Activated naive CD4-positive, alpha-beta T cell treated with anti-CD3 and anti-CD28 coated beads for 36 hours (primary cell): ENCODE measurements at regions not wholly inside any gene's neighbourhood (a gene's known extent, or its start where the extent isn't known, plus 50 kb on each side); places are given as distances from the start of the nearest gene placed in this dataset.

ENCODE experiments used
- CTCF ChIA-PET: fragments of 350-600 bp; sonication (Branson Sonifier 250); formaldehyde crosslinking; loops from one replicate; lab custom pipeline; 2021; ENCODE audit warnings: antibody characterized with exemption; lab: Charles Lee
- DNase-seq: peaks from one replicate; pipeline ENCODE4 v3.0.0-alpha.2; 2020
- H3K27ac Mint-ChIP-seq: one replicate; pipeline ENCODE4 v1.8.0; 2021; ENCODE audit warnings: mild to moderate bottlenecking, mixed read lengths
- H3K27me3 Mint-ChIP-seq: one replicate; pipeline ENCODE4 v1.8.0; 2021; ENCODE audit warnings: low read depth, mixed read lengths
- H3K36me3 Mint-ChIP-seq: one replicate; pipeline ENCODE4 v1.8.0; 2021; ENCODE audit warnings: low read depth, mixed read lengths
- H3K4me1 Mint-ChIP-seq: one replicate; pipeline ENCODE4 v1.8.0; 2021; ENCODE audit warnings: low read depth, mixed read lengths
- H3K4me3 Mint-ChIP-seq: one replicate; pipeline ENCODE4 v1.8.0; 2021; ENCODE audit warnings: mild to moderate bottlenecking, moderate library complexity, mixed read lengths
- H3K9me3 Mint-ChIP-seq: one replicate; pipeline ENCODE4 v1.8.0; 2021; ENCODE audit warnings: mixed read lengths
- intact Hi-C: fragments of 100-400 bp; cut with micrococcal nuclease; formaldehyde crosslinking; loops from one replicate; pipeline ENCODE4 v1.15.1; 2023

DNA sequence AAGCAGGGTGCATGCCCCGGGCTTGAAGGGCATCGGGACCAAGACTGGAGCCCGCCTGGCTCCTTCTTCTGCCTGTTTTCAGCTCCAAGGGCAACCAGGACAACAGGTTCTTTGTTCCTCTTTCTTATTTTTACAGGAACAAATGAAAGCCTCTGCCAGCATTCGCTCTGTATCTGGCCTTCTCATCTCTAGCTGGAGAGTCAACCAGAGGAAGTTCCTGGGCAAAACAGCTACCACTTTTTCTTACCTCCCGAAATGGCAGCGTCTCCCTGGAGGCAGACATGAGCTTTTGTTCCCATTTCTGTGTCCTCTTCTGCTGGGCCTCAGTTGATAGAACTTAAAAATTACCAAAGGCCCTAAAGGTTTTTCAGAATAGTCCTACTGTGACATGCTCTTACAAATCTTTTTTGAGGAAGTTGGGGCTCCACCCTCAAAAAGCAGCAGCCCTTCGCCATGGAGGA, 74.1 kb upstream of the NAA20 start:
- no peak for DNase-seq
- Mint-ChIP-seq H3K36me3 (no peaks in the 10 kb centered on the region), H3K4me1 (peaks cover under 1% of the 10 kb centered on the region), H3K27ac (no peak overlapping the region), H3K27me3 (peaks cover 10% of the 10 kb centered on the region), H3K4me3 (no peak overlapping the region), H3K9me3 (no peaks in the 10 kb centered on the region)
- CTCF ChIA-PET = no interaction called here
- intact Hi-C loops = no loop called here

DNA sequence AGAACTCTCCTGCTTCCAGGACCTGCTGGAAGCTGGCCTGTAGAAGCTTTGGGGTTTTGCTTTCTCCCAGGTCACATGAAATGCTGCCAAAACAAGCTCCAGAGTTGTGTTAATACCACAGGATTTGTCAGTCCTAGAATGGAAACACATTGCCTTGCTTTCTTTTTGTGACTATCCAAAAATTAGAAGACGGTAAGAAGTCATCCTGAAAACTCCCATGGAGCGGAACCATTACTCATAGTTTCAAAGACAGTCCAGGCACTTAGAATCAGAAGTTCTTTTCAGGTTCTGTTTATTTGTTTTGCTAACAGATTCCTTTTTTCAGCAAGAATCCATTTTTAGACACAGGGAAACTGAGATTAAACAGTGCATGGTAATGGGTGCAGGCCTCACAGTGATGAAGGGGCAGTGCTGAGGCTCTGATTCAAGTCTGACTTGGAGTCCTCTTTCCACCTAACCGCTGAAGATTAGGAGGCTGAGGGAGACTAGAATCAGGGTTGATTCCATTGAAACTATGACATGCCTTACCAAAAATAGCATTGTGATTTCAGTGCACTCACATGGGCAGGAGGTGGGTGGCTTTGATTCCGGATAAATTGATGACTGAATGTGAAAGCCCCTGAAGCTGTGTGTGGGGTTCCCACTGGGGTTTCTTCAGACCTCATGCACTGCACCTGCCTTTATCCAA, 72.2 kb upstream of the NAA20 start:
- H3K4me1 Mint-ChIP-seq = no peaks in the 10 kb centered on the region
- H3K9me3 Mint-ChIP-seq = no peaks in the 10 kb centered on the region
- intact Hi-C loops = no loop called here
- CTCF ChIA-PET = interaction anchor here (0.6 kb wide), 1 partner anchor 78 kb away, joined by 4 read pairs; no protein-coding TSS in a partner anchor
- H3K4me3 Mint-ChIP-seq = no peak overlapping the region
- peaks cover 5% of the 10 kb centered on the region for H3K27me3 Mint-ChIP-seq
- H3K36me3 Mint-ChIP-seq = no peaks in the 10 kb centered on the region
- no peak overlapping the region for H3K27ac Mint-ChIP-seq
- DNase-seq = peak; percentile 9

DNA sequence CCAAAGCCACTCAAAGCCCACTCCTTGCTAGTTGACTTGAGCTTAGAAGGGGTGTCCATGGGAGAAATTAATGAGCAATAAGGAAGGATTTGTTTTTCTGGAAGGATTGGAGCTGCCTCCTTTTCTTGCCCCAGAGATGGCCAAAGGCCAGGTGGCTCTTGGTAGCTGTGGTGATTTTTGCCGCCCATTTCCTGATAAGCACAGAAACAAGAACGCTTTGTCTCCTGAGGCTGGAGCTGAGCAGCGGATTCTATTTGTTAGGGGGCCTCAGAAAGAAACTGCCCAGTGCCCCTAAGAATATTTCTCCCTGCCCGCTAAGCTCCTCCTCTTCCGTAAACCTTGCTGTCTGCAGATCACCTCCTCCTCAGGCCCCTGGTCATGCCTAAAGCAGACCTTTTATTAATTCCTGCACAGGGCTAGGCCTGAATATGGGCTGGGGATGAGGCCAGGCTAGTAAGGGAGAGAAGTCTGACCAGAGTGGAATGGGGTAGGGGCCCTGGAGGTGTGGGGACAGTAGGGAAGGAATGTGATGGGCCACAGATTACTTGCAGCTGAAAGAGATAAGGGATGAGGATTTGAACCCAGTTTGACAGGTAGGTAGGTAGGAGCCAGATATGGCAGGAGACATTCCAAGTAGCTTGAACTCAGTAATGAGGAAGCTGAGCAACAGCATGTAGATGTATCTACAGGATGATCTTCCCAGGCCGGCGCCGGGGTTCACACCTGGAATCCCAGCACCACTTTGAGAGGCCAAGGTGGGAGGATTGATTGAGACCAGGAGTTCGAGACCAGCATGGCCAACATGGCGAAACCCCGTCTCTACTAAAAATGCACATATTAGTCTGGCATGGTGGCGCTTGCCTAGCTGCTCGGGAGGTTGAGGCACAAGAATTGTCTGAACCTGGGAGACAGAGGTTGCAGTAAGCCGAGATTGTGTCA, 71.2 kb upstream of the NAA20 start:
- CTCF ChIA-PET = interaction anchor here (0.7 kb wide), 1 partner anchor 314 kb away, joined by 6 read pairs; no protein-coding TSS in a partner anchor
- no peaks in the 10 kb centered on the region for H3K9me3 Mint-ChIP-seq
- H3K27me3 Mint-ChIP-seq = peaks cover under 1% of the 10 kb centered on the region
- H3K36me3 Mint-ChIP-seq = no peaks in the 10 kb centered on the region
- H3K4me1 Mint-ChIP-seq = no peaks in the 10 kb centered on the region
- H3K4me3 Mint-ChIP-seq = no peak overlapping the region
- intact Hi-C loops = no loop called here
- no peak for DNase-seq
- no peak overlapping the region for H3K27ac Mint-ChIP-seq

DNA sequence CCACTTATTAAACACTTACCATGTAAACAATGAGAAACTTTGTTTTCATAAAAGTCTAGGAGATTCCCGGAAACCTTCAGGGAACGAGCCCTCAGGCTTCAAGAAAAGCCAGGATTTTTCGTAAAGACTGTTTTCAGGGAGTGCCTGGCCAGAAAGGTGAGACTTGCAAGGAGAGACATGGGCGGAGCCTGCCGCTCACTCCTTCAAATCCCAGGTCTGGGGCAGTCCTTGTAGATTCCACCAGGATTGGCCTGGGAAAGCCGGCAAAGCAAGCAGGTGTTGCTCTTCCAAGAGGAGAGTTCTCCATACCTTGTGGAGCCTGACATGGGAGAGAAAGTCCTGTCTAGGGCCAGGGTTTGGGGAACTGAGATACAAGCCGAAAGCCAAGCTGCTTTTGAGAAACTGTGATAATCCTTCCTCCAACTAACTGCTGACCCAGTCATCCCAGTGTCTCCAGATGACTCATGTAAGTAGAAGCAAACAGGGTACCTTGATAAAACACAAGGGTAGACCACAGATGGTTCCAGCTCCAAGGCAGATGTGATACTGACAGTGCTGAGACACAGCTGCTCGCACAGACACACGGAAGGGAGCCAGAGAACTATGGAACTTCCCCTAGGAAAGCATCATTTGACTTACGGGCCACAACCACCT, 69.4 kb upstream of the NAA20 start:
- Mint-ChIP-seq H3K9me3 (no peaks in the 10 kb centered on the region), H3K4me1 (no peaks in the 10 kb centered on the region), H3K4me3 (no peak overlapping the region), H3K27me3 (no peaks in the 10 kb centered on the region), H3K27ac (no peak overlapping the region), H3K36me3 (no peaks in the 10 kb centered on the region)
- CTCF ChIA-PET = no interaction called here
- intact Hi-C loops = no loop called here
- no peak for DNase-seq

DNA sequence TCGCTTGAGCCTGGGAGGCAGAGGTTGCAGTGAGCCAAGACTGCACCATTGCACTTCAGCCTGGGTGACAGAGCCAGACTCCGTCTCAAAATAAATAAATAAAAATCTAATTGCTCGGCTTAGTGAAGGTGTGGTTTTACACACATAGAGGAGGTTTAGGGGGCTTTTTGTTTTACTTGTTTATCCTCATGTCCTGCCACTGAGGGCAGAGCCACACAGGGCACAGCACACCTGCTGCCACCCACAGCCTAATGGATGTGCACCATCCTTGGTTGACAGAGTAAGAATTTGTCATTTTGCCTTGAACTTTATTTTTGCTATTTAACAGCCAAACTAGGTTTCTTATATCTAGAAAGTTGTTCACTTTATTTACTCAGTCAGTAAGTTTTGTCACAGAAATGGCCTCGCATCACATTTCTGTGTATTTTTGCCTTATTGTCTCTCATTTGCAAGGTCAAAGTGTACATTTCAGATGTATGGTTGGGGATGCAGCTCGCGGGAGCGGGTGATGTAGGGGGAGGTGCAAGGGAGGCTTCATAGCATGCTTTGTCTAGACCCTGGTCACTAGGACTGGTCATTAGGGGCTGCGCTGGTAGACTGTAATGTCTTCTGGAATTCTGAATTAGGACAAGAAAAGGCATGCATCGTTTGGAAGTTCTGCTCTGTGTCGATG, 67.8 kb upstream of the NAA20 start:
- H3K27ac Mint-ChIP-seq = no peak overlapping the region
- H3K36me3 Mint-ChIP-seq = no peaks in the 10 kb centered on the region
- no peaks in the 10 kb centered on the region for H3K9me3 Mint-ChIP-seq
- CTCF ChIA-PET = interaction anchor here (0.6 to 0.7 kb wide), 2 partner anchors 264 to 1317 kb away, joined by 3 to 6 read pairs; no protein-coding TSS in a partner anchor
- H3K4me3 Mint-ChIP-seq = no peak overlapping the region
- intact Hi-C loops = no loop called here
- DNase-seq = no peak
- H3K4me1 Mint-ChIP-seq = no peaks in the 10 kb centered on the region
- no peaks in the 10 kb centered on the region for H3K27me3 Mint-ChIP-seq

DNA sequence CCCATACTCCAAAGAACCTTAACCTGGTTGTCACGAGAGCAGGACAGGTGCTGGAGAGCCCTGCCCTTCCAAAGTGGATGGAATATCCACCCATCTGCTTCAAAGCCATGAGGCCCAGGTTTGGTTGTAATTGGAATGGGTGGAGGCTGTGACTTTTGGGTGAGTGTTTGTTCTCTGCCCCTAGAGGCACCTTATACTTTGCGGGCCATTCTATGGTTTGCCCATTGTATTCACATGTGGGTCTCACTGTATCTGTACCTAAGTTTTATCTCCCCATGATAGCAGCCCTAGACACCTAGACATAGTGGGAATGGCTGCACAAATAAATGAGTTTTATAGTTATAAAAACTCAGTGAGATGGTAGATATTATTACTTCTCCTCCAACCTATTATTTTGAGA, 67.1 kb upstream of the NAA20 start:
- intact Hi-C loops = no loop called here
- no peaks in the 10 kb centered on the region for H3K9me3 Mint-ChIP-seq
- no peaks in the 10 kb centered on the region for H3K27me3 Mint-ChIP-seq
- CTCF ChIA-PET = no interaction called here
- no peaks in the 10 kb centered on the region for H3K36me3 Mint-ChIP-seq
- no peak overlapping the region for H3K4me3 Mint-ChIP-seq
- H3K27ac Mint-ChIP-seq = no peak overlapping the region
- no peaks in the 10 kb centered on the region for H3K4me1 Mint-ChIP-seq
- no peak for DNase-seq

DNA sequence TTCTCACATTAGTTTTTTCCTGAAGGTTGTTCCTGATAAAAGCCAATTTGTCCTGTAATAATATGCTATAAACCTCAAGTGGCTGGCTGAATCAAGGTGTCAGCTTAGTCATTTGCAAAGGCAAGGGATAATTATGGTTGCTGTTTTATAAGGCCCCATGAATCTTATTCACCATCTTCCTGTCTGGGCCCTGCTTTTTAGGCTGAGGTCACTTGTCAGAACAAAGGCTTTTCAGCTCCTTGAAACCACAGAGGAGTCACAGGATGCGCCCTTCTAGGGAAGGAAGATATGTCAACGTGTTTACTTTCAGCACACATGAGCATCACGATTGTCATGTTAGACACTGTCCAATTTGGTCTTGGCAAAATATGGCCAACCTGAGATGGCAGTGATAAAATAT, 64.8 kb upstream of the NAA20 start:
- DNase-seq = no peak
- CTCF ChIA-PET = no interaction called here
- H3K4me1 Mint-ChIP-seq = no peaks in the 10 kb centered on the region
- no peak overlapping the region for H3K4me3 Mint-ChIP-seq
- no peak overlapping the region for H3K27ac Mint-ChIP-seq
- intact Hi-C loops = no loop called here
- H3K27me3 Mint-ChIP-seq = no peaks in the 10 kb centered on the region
- H3K9me3 Mint-ChIP-seq = no peaks in the 10 kb centered on the region
- H3K36me3 Mint-ChIP-seq = no peaks in the 10 kb centered on the region

DNA sequence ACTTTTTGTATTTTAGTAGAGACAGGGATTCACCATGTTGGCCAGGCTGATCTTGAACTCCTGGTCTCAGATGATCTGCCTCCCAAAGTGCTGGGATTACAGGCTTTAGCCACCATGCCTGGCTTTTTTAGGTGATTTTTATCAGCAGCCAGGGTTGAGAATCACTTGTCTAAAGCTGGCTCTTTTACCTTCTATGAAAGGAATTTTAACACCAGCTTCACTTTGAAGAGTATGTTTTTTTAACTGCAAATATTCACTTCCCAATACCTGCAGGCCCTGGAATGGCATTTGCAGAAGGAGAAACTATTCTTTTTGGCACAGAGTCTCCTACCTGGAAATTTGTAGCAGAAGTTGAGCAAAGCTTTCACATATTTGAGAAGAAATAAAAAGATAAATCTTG, 63.6 kb upstream of the NAA20 start:
- intact Hi-C loops = no loop called here
- CTCF ChIA-PET = interaction anchor here (0.6 kb wide), 1 partner anchor 20 kb away, joined by 3 read pairs; no protein-coding TSS in a partner anchor
- DNase-seq = no peak
- Mint-ChIP-seq H3K4me1 (no peaks in the 10 kb centered on the region), H3K4me3 (no peak overlapping the region), H3K9me3 (no peaks in the 10 kb centered on the region), H3K27me3 (no peaks in the 10 kb centered on the region), H3K27ac (no peak overlapping the region), H3K36me3 (no peaks in the 10 kb centered on the region)

DNA sequence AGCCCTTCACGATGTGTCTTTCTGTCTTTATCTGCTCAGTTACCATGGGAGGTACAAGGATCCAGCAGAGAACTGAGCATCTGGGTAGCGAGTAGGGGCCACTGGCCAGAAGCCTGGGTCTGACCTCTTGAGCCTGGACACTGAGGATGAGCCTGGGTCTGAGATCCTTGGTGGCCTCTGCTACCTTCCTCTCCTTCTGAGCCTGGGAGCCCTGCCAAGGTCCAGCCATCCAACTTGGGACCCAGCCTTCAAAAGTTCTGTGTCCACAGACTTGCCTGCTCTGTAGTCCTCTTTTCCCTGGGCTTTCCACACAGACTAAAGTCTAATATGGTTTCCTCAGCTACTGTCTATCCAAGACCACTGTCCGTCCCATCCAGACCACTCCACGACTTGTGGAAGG, 60.2 kb upstream of the NAA20 start:
- no peaks in the 10 kb centered on the region for H3K4me1 Mint-ChIP-seq
- CTCF ChIA-PET = no interaction called here
- intact Hi-C loops = no loop called here
- no peaks in the 10 kb centered on the region for H3K36me3 Mint-ChIP-seq
- H3K27me3 Mint-ChIP-seq = no peaks in the 10 kb centered on the region
- H3K4me3 Mint-ChIP-seq = no peak overlapping the region
- DNase-seq = no peak
- H3K27ac Mint-ChIP-seq = no peak overlapping the region
- no peaks in the 10 kb centered on the region for H3K9me3 Mint-ChIP-seq

DNA sequence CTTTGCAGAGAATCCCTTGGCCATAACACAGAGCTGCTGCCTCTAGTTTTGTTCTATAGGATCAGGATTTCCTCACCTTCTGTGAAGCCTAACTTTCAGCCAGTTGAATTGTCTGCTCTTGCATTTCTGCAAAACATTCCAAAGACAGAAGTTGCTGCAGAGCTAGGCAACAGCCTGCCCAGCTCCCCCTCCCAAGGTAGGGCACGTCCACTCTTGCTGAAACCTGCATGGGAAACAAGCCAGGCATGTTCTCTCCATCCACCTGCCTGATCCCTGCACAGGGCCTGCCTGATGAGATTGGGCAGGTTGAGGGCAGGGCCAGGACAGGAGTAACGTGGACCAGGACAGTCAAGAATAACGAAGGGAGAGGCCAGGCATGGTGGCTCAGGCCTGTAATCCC, 58.9 kb upstream of the NAA20 start:
- intact Hi-C loops = no loop called here
- no peaks in the 10 kb centered on the region for H3K36me3 Mint-ChIP-seq

DNA sequence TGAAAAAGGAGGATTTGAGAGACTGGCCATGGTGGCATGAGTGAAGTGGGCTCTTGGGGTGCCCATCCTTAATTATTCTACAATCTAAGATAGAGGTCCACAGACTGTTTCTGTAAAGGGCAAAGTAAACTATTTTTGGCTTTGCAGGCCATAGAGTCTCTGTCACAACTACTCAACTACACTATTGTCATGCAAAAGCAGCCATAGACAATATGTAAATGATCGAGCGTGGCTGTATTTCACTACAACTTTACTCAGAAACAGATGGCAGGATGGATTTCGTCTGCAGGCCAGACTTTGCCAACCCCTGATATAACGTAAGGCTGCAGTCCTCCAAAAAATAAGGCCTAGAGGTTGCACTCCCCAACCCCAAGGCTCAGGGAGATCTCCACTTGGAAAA, 58.2 kb upstream of the NAA20 start:
- Mint-ChIP-seq H3K4me3 (no peak overlapping the region), H3K4me1 (no peaks in the 10 kb centered on the region), H3K27me3 (no peaks in the 10 kb centered on the region), H3K36me3 (no peaks in the 10 kb centered on the region), H3K9me3 (no peaks in the 10 kb centered on the region), H3K27ac (no peak overlapping the region)
- intact Hi-C loops = no loop called here
- CTCF ChIA-PET = no interaction called here
- no peak for DNase-seq

More for the DNA sequence above, 58.9 kb upstream of the NAA20 start:
- no peak overlapping the region for H3K4me3 Mint-ChIP-seq
- no peaks in the 10 kb centered on the region for H3K27me3 Mint-ChIP-seq
- no peaks in the 10 kb centered on the region for H3K9me3 Mint-ChIP-seq
- H3K4me1 Mint-ChIP-seq = no peaks in the 10 kb centered on the region
- CTCF ChIA-PET = interaction anchor here (0.6 kb wide), 1 partner anchor 212 kb away, joined by 4 read pairs; no protein-coding TSS in a partner anchor
- DNase-seq = no peak
- H3K27ac Mint-ChIP-seq = no peak overlapping the region

DNA sequence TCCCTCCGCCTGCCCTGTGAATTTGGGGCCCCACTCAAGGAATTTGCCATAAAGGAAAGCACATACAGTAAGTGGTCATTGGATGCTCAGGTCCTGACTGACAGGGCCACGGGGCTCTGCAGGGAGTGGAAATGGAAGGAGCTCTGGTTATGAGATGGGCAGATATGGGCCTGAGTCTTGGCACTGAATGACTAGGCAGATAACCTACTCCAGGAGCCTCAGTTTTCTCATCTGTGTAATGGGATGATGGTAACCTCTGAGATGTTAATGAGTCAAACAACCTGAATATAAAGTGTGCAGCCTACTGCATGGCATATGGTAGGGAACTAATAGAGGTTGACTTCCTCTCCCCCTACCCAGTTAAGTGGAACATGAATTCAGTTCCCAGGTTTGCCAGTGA, 56.4 kb upstream of the NAA20 start:
- Mint-ChIP-seq H3K27me3 (no peaks in the 10 kb centered on the region), H3K4me3 (no peak overlapping the region), H3K9me3 (no peaks in the 10 kb centered on the region), H3K36me3 (no peaks in the 10 kb centered on the region), H3K27ac (no peak overlapping the region), H3K4me1 (no peaks in the 10 kb centered on the region)
- intact Hi-C loops = no loop called here
- CTCF ChIA-PET = no interaction called here
- no peak for DNase-seq
